ENCODE measurements at regions not wholly inside any gene's neighbourhood (a gene's known extent, or its start where the extent isn't known, plus 50 kb on each side); places are given as distances from the start of the nearest gene placed in this dataset.

DNA sequence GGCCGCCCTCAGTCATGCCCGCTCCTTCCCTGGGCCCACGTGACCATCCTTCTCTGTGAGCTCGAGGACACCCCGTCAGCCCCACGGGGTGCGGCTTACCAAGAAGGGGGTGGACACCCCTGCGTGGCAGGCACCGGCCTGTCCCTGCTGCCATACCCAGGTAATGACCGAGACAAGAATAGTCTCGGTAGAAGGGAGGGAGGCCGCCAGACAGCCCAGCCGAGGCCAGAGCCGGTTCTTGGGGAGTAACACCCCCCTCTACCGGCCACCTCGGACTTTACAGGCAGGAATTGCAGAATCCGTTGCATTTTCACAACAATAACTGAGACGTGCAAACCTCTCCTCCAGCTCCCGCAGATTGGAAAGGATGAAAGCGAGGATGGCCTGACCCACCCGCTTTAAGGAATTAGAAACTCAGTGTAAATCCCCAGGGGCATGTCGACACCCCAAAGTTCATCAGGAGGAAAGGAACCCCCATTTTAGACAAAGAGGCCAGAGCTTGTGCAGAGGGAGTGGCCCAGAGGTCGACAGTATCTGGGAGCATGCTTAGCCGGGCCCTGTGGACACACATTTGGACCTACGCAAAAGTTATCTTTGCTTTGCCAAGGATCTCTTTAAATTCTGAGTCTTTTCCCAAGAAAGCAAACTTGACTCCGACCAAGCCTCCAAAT, 60.1 kb upstream of the GLI2 start:
- peak; percentile 25 for ATAC-seq (ENCODE audit: low read depth)
- Mint-ChIP-seq H3K27me3 (peaks cover 17% of the 10 kb centered on the region), H3K27ac (no peak overlapping the region), H3K36me3 (ENCODE audit: low read depth) (no peaks in the 10 kb centered on the region), H3K4me1 (peaks cover 4% of the 10 kb centered on the region), H3K4me3 (no peak overlapping the region), H3K9me3 (no peaks in the 10 kb centered on the region)
- POLR2A ChIA-PET, result no interaction called here
- intact Hi-C loops (cut with micrococcal nuclease), result no loop called here
- DNase-seq, result no peak
- TF ChIP-seq, protein P1, sequence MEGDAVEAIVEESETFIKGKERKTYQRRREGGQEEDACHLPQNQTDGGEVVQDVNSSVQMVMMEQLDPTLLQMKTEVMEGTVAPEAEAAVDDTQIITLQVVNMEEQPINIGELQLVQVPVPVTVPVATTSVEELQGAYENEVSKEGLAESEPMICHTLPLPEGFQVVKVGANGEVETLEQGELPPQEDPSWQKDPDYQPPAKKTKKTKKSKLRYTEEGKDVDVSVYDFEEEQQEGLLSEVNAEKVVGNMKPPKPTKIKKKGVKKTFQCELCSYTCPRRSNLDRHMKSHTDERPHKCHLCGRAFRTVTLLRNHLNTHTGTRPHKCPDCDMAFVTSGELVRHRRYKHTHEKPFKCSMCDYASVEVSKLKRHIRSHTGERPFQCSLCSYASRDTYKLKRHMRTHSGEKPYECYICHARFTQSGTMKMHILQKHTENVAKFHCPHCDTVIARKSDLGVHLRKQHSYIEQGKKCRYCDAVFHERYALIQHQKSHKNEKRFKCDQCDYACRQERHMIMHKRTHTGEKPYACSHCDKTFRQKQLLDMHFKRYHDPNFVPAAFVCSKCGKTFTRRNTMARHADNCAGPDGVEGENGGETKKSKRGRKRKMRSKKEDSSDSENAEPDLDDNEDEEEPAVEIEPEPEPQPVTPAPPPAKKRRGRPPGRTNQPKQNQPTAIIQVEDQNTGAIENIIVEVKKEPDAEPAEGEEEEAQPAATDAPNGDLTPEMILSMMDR (IDR thresholded peaks at IDR 0.05), result no peak
- CTCF ChIA-PET, result interaction anchor here (1.2 kb wide), 1 partner anchor 332 kb away, joined by 5 read pairs; no protein-coding TSS in a partner anchor

DNA sequence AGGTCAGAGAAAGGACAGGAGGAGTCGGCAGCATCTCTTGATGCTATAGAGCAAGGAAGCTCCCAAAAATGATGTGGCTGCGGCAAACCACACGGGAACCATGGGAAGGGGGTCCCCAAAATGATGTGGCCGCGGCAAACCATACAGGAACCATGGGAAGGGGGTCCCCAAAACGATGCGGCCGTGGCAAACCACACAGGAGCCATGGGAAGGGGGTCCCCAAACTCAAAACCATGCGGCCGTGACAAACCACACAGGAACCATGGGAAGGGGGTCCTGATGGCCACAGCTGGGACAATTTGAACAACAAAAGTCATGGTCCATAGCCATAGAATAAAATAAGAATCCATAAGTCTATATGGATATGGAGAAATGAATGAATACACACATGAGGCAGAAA, 58.4 kb upstream of the GLI2 start:
- H3K27ac Mint-ChIP-seq, result no peak overlapping the region
- DNase-seq (no peak), ATAC-seq (ENCODE audit: low read depth) (no peak)
- POLR2A ChIA-PET, result no interaction called here
- H3K4me1 Mint-ChIP-seq, result peaks cover 4% of the 10 kb centered on the region
- intact Hi-C loops (cut with micrococcal nuclease), result no loop called here
- H3K36me3 Mint-ChIP-seq (ENCODE audit: low read depth), result no peaks in the 10 kb centered on the region
- no peak overlapping the region for H3K4me3 Mint-ChIP-seq
- H3K27me3 Mint-ChIP-seq, result peaks cover 16% of the 10 kb centered on the region
- no peaks in the 10 kb centered on the region for H3K9me3 Mint-ChIP-seq
- TF ChIP-seq, protein P1 (IDR thresholded peaks at IDR 0.05), result no peak
- CTCF ChIA-PET, result interaction anchor here (1.2 kb wide), 1 partner anchor 12 kb away, joined by 4 read pairs; no protein-coding TSS in a partner anchor

DNA sequence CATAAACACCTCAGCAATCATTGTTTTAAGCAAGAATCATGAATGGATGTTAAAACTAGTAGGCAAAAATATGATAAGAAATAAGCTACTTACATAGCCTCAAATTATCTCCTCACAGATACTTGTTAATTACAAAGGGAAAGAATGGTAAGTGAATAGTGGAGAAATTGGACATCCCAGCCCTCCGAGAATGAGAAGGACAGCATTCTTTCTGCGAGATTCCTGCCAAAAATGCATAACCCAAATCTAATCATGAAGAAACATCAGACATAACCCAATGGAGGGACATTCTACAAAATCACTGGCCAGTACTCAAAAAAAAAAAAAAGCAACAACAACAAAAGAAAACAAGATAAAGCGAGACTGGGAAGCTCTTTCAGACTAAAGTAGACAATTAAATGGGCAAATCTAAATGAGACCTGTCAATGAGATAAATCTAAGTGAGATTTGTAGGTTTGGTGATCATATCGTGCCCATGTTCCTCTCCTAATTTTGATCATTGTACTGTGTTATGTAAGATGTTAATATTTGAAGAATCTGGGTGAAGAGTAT, 57.9 kb upstream of the GLI2 start:
- no peaks in the 10 kb centered on the region for H3K9me3 Mint-ChIP-seq
- ChIA-PET CTCF (interaction anchor here (1.2 kb wide), 1 partner anchor 12 kb away, joined by 4 read pairs; no protein-coding TSS in a partner anchor), POLR2A (no interaction called here)
- TF ChIP-seq, protein P1 (IDR thresholded peaks at IDR 0.05), result no peak
- H3K27ac Mint-ChIP-seq, result no peak overlapping the region
- H3K4me1 Mint-ChIP-seq, result peaks cover 4% of the 10 kb centered on the region
- ATAC-seq (ENCODE audit: low read depth) (no peak), DNase-seq (no peak)
- H3K27me3 Mint-ChIP-seq, result peaks cover 16% of the 10 kb centered on the region
- no peak overlapping the region for H3K4me3 Mint-ChIP-seq
- intact Hi-C loops (cut with micrococcal nuclease), result no loop called here
- H3K36me3 Mint-ChIP-seq (ENCODE audit: low read depth), result no peaks in the 10 kb centered on the region

DNA sequence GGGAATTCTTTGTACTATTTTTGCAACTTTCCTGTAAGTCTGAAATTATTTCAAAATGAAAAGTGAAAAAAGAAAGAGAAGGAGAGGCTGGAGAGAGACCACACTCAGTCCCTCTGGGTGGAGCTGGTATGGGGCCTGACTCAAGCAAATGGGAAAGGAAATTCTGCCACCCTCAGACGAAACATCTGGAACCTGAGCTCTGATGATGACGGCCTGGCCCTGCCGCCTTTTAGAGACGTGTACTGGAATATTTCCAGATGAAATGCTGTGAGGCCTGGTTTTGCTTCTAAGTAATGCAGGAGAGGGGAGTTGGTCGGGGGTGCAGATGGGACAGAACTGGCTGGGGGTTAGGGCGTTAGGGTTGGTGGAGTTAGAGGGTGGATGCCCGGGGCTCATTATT, 57.4 kb upstream of the GLI2 start:
- ATAC-seq (ENCODE audit: low read depth) (no peak), DNase-seq (no peak)
- H3K27me3 Mint-ChIP-seq, result peaks cover 20% of the 10 kb centered on the region
- peaks cover 4% of the 10 kb centered on the region for H3K4me1 Mint-ChIP-seq
- ChIA-PET POLR2A (no interaction called here), CTCF (interaction anchor here (1.2 kb wide), 1 partner anchor 11 kb away, joined by 4 read pairs; no protein-coding TSS in a partner anchor)
- TF ChIP-seq, protein P1 (IDR thresholded peaks at IDR 0.05), result no peak
- intact Hi-C loops (cut with micrococcal nuclease), result no loop called here
- H3K4me3 Mint-ChIP-seq, result no peak overlapping the region
- H3K9me3 Mint-ChIP-seq, result no peaks in the 10 kb centered on the region
- no peaks in the 10 kb centered on the region for H3K36me3 Mint-ChIP-seq (ENCODE audit: low read depth)
- no peak overlapping the region for H3K27ac Mint-ChIP-seq

DNA sequence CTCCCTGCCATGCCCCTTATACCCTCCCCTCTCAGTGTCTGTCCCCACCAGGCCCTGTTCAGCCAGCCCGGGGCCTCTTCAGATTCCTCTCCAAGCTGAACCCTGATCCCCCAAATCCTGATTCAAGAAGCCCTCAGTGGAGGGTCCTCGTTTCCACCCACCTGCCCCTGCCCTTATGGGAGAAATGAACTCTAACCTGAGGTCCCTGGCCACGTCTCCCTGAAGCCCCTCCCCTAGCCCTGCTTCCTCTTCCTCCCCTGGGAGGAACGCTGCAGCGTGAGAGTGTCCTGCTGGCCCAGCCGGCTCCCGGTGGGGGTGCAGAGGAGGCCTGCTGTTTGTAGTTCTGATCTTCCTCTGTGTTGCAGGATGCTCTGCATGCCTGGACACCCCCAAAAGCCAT, 56.7 kb upstream of the GLI2 start:
- TF ChIP-seq, protein P1 (IDR thresholded peaks at IDR 0.05), result no peak
- Mint-ChIP-seq H3K36me3 (ENCODE audit: low read depth) (no peaks in the 10 kb centered on the region), H3K27me3 (peaks cover 20% of the 10 kb centered on the region), H3K4me3 (no peak overlapping the region), H3K4me1 (peaks cover 4% of the 10 kb centered on the region), H3K9me3 (no peaks in the 10 kb centered on the region), H3K27ac (no peak overlapping the region)
- ATAC-seq (ENCODE audit: low read depth) (no peak), DNase-seq (no peak)
- intact Hi-C loops (cut with micrococcal nuclease), result no loop called here
- CTCF ChIA-PET, result interaction anchor here (2.7 kb wide), 1 partner anchor 1037 kb away, joined by 12 read pairs; no protein-coding TSS in a partner anchor
- POLR2A ChIA-PET, result no interaction called here

Data from activated B cell treated with CpG ODN at 0.5 μM for 24 hours (primary cell).